T-helper 2 cell (primary cell): ENCODE measurements at regions not wholly inside any gene's neighbourhood (a gene's known extent, or its start where the extent isn't known, plus 50 kb on each side); places are given as distances from the start of the nearest gene placed in this dataset.

Source experiments
- DNase-seq, 5 experiments: peaks; one replicate each; pipeline versions ENCODE4 v3.0.0 to v3.0.0-alpha.2; 2012 to 2022

GRCh38 chr4:18404642-18405041 lies 383.1 kb upstream of the LCORL start:
- DNase-seq, result peak in 1 of 5 experiments; percentile 73

GRCh38 chr4:18403327-18403726 lies 381.8 kb upstream of the LCORL start:
- DNase-seq, result no peak

- no peak for DNase-seq
These were observed 380.3 kb upstream of the LCORL start for GRCh38 chr4:18401868-18402267.

- DNase-seq, result no peak
These were observed 379.9 kb upstream of the LCORL start for GRCh38 chr4:18401425-18401824.

- DNase-seq, result no peak
These were observed 377.1 kb upstream of the LCORL start for GRCh38 chr4:18398661-18399060.

GRCh38 chr4:18397681-18398390 lies 376.3 kb upstream of the LCORL start:
- DNase-seq, result no peak

GRCh38 chr4:18394656-18395055 lies 373.1 kb upstream of the LCORL start:
- DNase-seq, result no peak

GRCh38 chr4:18391354-18391728 lies 369.8 kb upstream of the LCORL start:
- no peak for DNase-seq

- no peak for DNase-seq
These were observed 369.2 kb upstream of the LCORL start for GRCh38 chr4:18390655-18391353.

GRCh38 chr4:18389115-18389514 lies 367.6 kb upstream of the LCORL start:
- DNase-seq, result no peak

GRCh38 chr4:18388039-18388438 lies 366.5 kb upstream of the LCORL start:
- no peak for DNase-seq

- DNase-seq, result no peak
These were observed 359.6 kb upstream of the LCORL start for GRCh38 chr4:18381186-18381585.

GRCh38 chr4:18369561-18369960 lies 348.0 kb upstream of the LCORL start:
- no peak for DNase-seq

- DNase-seq, result peak in 1 of 5 experiments; percentile 53
These were observed 345.3 kb upstream of the LCORL start for GRCh38 chr4:18366892-18367291.

- no peak for DNase-seq
These were observed 344.6 kb upstream of the LCORL start for GRCh38 chr4:18366136-18366535.

GRCh38 chr4:18343581-18343980 lies 322.0 kb upstream of the LCORL start:
- no peak for DNase-seq

GRCh38 chr4:18342847-18343246 lies 321.3 kb upstream of the LCORL start:
- no peak for DNase-seq

- DNase-seq, result no peak
These were observed 300.5 kb upstream of the LCORL start for GRCh38 chr4:18321956-18322530.

- no peak for DNase-seq
These were observed 297.9 kb upstream of the LCORL start for GRCh38 chr4:18319431-18319830.

GRCh38 chr4:18318682-18319388 lies 297.3 kb upstream of the LCORL start:
- no peak for DNase-seq

- no peak for DNase-seq
These were observed 293.2 kb upstream of the LCORL start for GRCh38 chr4:18314731-18315130.

GRCh38 chr4:18297684-18298083 lies 276.1 kb upstream of the LCORL start:
- no peak for DNase-seq

- DNase-seq, result no peak
These were observed 274.9 kb upstream of the LCORL start for GRCh38 chr4:18296411-18296810.

- no peak for DNase-seq
These were observed 273.3 kb upstream of the LCORL start for GRCh38 chr4:18294846-18295245.
